Effector memory CD8-positive, alpha-beta T cell (primary cell): ENCODE measurements at regions not wholly inside any gene's neighbourhood (a gene's known extent, or its start where the extent isn't known, plus 50 kb on each side); places are given as distances from the start of the nearest gene placed in this dataset.

Experiments
- ATAC-seq: fragments of 150-1000 bp; cut with Tn5 transposase; replicated peaks from 2 replicates; pipeline ENCODE4 v1.10.0; 2021; ENCODE audit warnings: mild to moderate bottlenecking, moderate library complexity
- DNase-seq, 3 experiments: peaks; one replicate each; pipeline ENCODE4 v3.0.0; 2021
- H3K27ac Mint-ChIP-seq, 2 donors: one replicate each; pipeline ENCODE4 v1.8.0; 2022; ENCODE audit warnings: mild to moderate bottlenecking in 2 of 2, mixed read lengths in 2 of 2, moderate library complexity in 2 of 2
- H3K27me3 Mint-ChIP-seq, 2 donors: one replicate each; pipeline ENCODE4 v1.8.0; 2022; ENCODE audit warnings: mixed read lengths in 2 of 2
- H3K36me3 Mint-ChIP-seq: one replicate; pipeline ENCODE4 v1.8.0; 2022; ENCODE audit warnings: mild to moderate bottlenecking, moderate library complexity, mixed read lengths; ENCODE audit not compliant: insufficient read depth
- H3K4me1 Mint-ChIP-seq, 2 donors: one replicate each; pipeline ENCODE4 v1.8.0; 2022; ENCODE audit warnings: low read depth in 2 of 2, mixed read lengths in 2 of 2
- H3K4me3 Mint-ChIP-seq, 2 donors: one replicate each; pipeline ENCODE4 v1.8.0; 2022; ENCODE audit warnings: mild to moderate bottlenecking in 2 of 2, mixed read lengths in 2 of 2, moderate library complexity in 2 of 2
- H3K9me3 Mint-ChIP-seq, 2 donors: one replicate each; pipeline ENCODE4 v1.8.0; 2022; ENCODE audit warnings: mixed read lengths in 2 of 2

GRCh38 chr13:69168436-69168835 is 939.2 kb upstream of the ATXN8OS start:
- H3K27me3 Mint-ChIP-seq: no peaks in the 10 kb centered on the region
- no peaks in the 10 kb centered on the region for H3K9me3 Mint-ChIP-seq
- no peak overlapping the region for H3K27ac Mint-ChIP-seq
- no peaks in the 10 kb centered on the region for H3K4me1 Mint-ChIP-seq
- H3K4me3 Mint-ChIP-seq: no peak overlapping the region
- H3K36me3 Mint-ChIP-seq: peaks cover 5% of the 10 kb centered on the region
- ATAC-seq: no peak
- no peak for DNase-seq

DNA sequence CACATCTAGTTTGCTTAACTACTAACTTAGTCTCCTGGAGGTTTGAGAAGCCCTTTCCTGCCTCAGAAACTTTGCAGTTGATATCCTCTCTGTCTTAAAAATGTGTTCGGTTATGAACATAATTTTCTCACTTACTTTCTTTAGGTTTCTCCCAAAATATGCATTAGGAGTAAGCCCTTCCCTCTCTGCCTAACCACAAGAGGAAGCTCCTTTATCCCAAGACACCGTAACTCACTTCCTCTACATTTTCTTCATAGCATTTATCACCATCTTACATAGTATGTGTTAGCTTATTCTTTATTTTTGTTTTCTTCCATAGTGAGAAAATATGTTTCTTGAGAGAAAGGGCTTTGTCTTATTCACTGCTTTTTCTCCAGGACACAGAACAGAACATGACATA is 952.5 kb upstream of the ATXN8OS start:
- DNase-seq (no peak), ATAC-seq (no peak)
- no peaks in the 10 kb centered on the region for H3K4me1 Mint-ChIP-seq
- H3K27ac Mint-ChIP-seq: no peak overlapping the region
- H3K4me3 Mint-ChIP-seq: no peak overlapping the region
- no peaks in the 10 kb centered on the region for H3K27me3 Mint-ChIP-seq
- peaks cover 6 to 16% of the 10 kb centered on the region in 2 donors for H3K9me3 Mint-ChIP-seq
- no peaks in the 10 kb centered on the region for H3K36me3 Mint-ChIP-seq

DNA sequence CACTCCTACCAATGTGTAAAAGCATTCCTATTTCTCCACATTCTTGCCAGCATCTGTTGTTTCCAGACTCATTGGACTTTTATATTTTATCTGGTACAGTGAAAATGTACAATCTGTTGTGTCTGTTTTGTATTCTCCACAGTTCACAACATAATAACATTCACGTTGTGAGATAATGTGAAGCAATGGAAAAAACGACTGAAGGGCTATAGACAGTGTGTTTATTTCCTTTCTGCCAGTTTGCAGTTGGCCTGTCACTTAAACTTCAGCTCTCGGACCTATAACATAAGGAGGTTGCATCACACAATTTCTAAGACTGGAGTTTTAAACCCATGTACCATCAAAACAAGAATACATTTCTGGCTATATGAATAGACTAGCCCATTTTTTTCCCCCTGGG is 965.5 kb upstream of the ATXN8OS start:
- Mint-ChIP-seq H3K4me3 (no peak overlapping the region), H3K9me3 (peaks cover 0 to 2% of the 10 kb centered on the region in 2 donors), H3K27me3 (no peaks in the 10 kb centered on the region), H3K4me1 (no peaks in the 10 kb centered on the region), H3K27ac (no peak overlapping the region), H3K36me3 (peaks cover 2% of the 10 kb centered on the region)
- DNase-seq: no peak
- ATAC-seq: no peak

DNA sequence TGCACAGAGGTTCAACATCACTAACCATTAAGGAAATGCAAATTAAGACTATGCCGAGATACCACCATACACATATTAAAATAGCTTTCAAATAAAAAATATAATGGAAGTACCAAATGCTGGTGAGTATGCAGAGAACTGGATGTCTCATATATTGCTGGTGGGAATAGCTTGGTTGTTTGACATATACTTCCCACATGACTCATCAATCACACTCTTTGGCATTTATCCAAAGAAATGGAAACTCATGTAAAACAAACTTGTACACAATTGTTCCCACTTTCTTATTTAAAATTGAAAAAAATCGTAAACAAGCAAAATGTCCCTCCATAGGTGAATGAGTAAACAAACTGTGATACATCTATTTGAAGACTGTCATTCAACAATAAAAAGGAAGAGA is 982.6 kb upstream of the ATXN8OS start:
- DNase-seq (no peak), ATAC-seq (no peak)
- Mint-ChIP-seq H3K4me1 (no peaks in the 10 kb centered on the region), H3K36me3 (no peaks in the 10 kb centered on the region), H3K9me3 (peaks cover 12 to 46% of the 10 kb centered on the region in 2 donors), H3K4me3 (no peak overlapping the region), H3K27ac (no peak overlapping the region), H3K27me3 (no peaks in the 10 kb centered on the region)

DNA sequence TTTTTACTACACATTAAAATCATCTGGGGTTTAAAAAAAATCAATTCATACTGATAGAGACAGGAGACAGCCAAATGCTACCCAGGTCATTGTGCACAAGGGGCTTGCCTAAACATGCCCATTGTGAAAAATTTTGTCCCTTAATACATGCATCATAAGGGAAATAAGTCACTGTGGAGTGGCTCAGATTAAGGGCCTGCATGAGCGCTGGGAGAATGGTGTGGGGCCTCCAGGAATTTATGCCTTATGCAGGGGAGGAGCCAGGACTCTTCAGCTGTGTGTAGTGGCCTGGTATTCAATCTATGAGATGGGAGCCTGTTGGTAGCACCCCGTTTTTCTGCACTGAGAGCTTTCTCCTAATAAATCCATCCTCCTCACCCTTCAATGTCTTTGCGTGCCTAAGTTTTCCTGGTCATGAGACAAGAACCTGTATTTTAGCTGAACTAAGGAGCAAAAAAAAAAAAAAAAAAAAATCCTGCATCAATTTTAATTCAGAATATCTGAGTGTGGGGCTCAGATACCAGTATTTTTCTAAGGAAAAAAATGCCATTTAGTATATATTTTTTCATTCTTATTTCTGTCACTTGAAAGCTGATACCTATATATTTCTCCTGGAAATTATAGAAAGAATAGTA is 997.6 kb upstream of the ATXN8OS start:
- Mint-ChIP-seq H3K9me3 (peaks cover 6 to 9% of the 10 kb centered on the region in 2 donors), H3K27me3 (no peaks in the 10 kb centered on the region), H3K4me1 (no peaks in the 10 kb centered on the region), H3K4me3 (no peak overlapping the region), H3K36me3 (no peaks in the 10 kb centered on the region), H3K27ac (no peak overlapping the region)
- no peak for DNase-seq
- ATAC-seq: no peak

- no peak for ATAC-seq
- H3K9me3 Mint-ChIP-seq: peaks cover 9 to 12% of the 10 kb centered on the region in 2 donors
- no peak overlapping the region for H3K4me3 Mint-ChIP-seq
- H3K36me3 Mint-ChIP-seq: no peaks in the 10 kb centered on the region
- no peaks in the 10 kb centered on the region for H3K4me1 Mint-ChIP-seq
- H3K27ac Mint-ChIP-seq: no peak overlapping the region
- DNase-seq: no peak
- no peaks in the 10 kb centered on the region for H3K27me3 Mint-ChIP-seq
Measured at GRCh38 chr13:69108486-69108885, 999.1 kb upstream of the ATXN8OS start.

DNA sequence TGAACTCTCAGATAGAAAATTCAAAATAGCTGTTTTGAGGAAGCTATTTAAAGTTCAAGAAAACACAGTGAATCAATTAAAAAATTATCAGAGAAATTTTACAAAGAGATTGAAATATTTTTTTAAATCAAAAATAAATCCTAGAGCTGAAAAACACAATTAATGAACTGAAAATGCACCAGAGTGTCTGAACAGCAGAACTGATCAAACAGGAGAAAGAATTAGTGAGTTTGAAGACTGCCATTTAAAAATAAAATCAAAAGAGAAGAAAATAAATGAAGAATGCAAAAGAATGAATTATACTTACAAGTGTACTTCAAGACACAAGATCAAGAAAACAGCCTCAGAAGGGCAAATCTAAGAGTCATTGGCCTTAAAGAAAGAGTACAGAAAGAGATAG is 1000.2 kb upstream of the ATXN8OS start:
- ATAC-seq: no peak
- Mint-ChIP-seq H3K27ac (no peak overlapping the region), H3K9me3 (peaks cover 9 to 12% of the 10 kb centered on the region in 2 donors), H3K36me3 (no peaks in the 10 kb centered on the region), H3K27me3 (no peaks in the 10 kb centered on the region), H3K4me1 (no peaks in the 10 kb centered on the region), H3K4me3 (no peak overlapping the region)
- no peak for DNase-seq

DNA sequence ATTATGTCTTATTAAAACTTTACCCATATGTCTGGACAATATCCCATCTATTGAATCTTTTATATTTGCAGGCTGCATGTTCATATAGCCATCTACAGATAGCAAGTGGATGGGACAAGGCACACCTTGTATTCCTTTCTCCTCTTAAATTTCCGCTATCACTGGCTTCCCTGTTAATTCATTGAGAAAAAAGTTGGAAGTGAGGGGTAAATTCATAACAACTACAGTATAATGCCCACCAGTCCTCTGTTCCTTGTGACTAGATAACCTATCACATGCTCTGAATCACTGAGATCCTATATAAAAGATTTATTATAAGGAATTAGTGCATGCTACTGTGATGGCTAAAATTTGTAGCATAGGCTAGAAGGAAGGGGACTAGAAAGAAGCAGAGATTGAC is 1005.8 kb upstream of the ATXN8OS start:
- H3K4me1 Mint-ChIP-seq: no peaks in the 10 kb centered on the region
- no peak for DNase-seq
- ATAC-seq: no peak
- no peak overlapping the region for H3K4me3 Mint-ChIP-seq
- no peaks in the 10 kb centered on the region for H3K27me3 Mint-ChIP-seq
- H3K36me3 Mint-ChIP-seq: no peaks in the 10 kb centered on the region
- H3K27ac Mint-ChIP-seq: no peak overlapping the region
- peaks cover 0 to 10% of the 10 kb centered on the region in 2 donors for H3K9me3 Mint-ChIP-seq

GRCh38 chr13:69094485-69094884 is 1013.1 kb upstream of the ATXN8OS start:
- Mint-ChIP-seq H3K27me3 (no peaks in the 10 kb centered on the region), H3K27ac (no peak overlapping the region), H3K4me1 (no peaks in the 10 kb centered on the region), H3K4me3 (no peak overlapping the region), H3K36me3 (no peaks in the 10 kb centered on the region), H3K9me3 (peaks cover 0 to 5% of the 10 kb centered on the region in 2 donors)
- no peak for ATAC-seq
- no peak for DNase-seq

- H3K9me3 Mint-ChIP-seq: peaks cover 0 to 12% of the 10 kb centered on the region in 2 donors
- no peaks in the 10 kb centered on the region for H3K4me1 Mint-ChIP-seq
- ATAC-seq: no peak
- DNase-seq: no peak
- H3K4me3 Mint-ChIP-seq: no peak overlapping the region
- no peaks in the 10 kb centered on the region for H3K27me3 Mint-ChIP-seq
- no peak overlapping the region for H3K27ac Mint-ChIP-seq
- no peaks in the 10 kb centered on the region for H3K36me3 Mint-ChIP-seq
Measured at GRCh38 chr13:69092615-69093322, 1014.9 kb upstream of the ATXN8OS start.

DNA sequence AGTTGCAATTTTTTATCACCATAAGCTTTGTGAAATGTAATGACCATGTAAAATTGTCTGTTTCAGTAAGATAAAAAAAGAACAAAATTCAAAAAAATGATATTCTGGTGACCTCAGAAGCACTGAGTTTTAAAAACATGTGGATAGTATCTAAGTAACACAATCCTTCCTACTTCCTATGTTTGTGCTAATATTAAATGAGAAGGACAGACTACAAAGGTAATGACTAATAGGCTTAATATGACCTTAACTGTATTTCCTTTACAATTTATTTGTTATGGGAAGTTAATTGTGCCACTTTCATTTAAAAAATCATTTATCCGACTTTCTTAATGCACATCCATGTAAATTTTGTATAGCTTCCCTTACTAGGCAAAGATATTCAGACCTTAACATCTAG is 1030.4 kb upstream of the ATXN8OS start:
- no peak for ATAC-seq
- H3K27me3 Mint-ChIP-seq: no peaks in the 10 kb centered on the region
- H3K4me3 Mint-ChIP-seq: no peak overlapping the region
- H3K9me3 Mint-ChIP-seq: peaks cover 0 to 8% of the 10 kb centered on the region in 2 donors
- H3K4me1 Mint-ChIP-seq: no peaks in the 10 kb centered on the region
- H3K27ac Mint-ChIP-seq: no peak overlapping the region
- DNase-seq: no peak
- peaks cover 3% of the 10 kb centered on the region for H3K36me3 Mint-ChIP-seq

- H3K4me3 Mint-ChIP-seq: no peak overlapping the region
- ATAC-seq: no peak
Measured at GRCh38 chr13:69069554-69070133, 1038.0 kb upstream of the ATXN8OS start.

GRCh38 chr13:69050696-69051095 is 1056.9 kb upstream of the ATXN8OS start:
- H3K36me3 Mint-ChIP-seq: no peaks in the 10 kb centered on the region
- H3K27me3 Mint-ChIP-seq: no peaks in the 10 kb centered on the region
- H3K9me3 Mint-ChIP-seq: peaks cover 9 to 18% of the 10 kb centered on the region in 2 donors
- no peak for ATAC-seq
- no peak overlapping the region for H3K4me3 Mint-ChIP-seq
- no peak overlapping the region for H3K27ac Mint-ChIP-seq
- H3K4me1 Mint-ChIP-seq: no peaks in the 10 kb centered on the region
- DNase-seq: no peak

More at GRCh38 chr13:69069554-69070133, 1038.0 kb upstream of the ATXN8OS start:
- H3K27me3 Mint-ChIP-seq: no peaks in the 10 kb centered on the region
- no peaks in the 10 kb centered on the region for H3K36me3 Mint-ChIP-seq
- DNase-seq: no peak
- H3K4me1 Mint-ChIP-seq: no peaks in the 10 kb centered on the region
- H3K27ac Mint-ChIP-seq: no peak overlapping the region
- peaks cover 2 to 4% of the 10 kb centered on the region in 2 donors for H3K9me3 Mint-ChIP-seq

GRCh38 chr13:69044629-69045028 is 1063.0 kb upstream of the ATXN8OS start:
- Mint-ChIP-seq H3K9me3 (peaks cover 6 to 15% of the 10 kb centered on the region in 2 donors), H3K27me3 (no peaks in the 10 kb centered on the region), H3K4me1 (no peaks in the 10 kb centered on the region), H3K27ac (no peak overlapping the region), H3K4me3 (no peak overlapping the region), H3K36me3 (no peaks in the 10 kb centered on the region)
- ATAC-seq (no peak), DNase-seq (no peak)
